GM23248 (cell line): ENCODE measurements at regions not wholly inside any gene's neighbourhood (a gene's known extent, or its start where the extent isn't known, plus 50 kb on each side); places are given as distances from the start of the nearest gene placed in this dataset.

Source experiments
- DNase-seq: peaks from one replicate; pipeline ENCODE4 v3.0.0-alpha.2; 2015
- H2AFZ ChIP-seq: fragments of 200-600 bp; sonication (generic); 2 replicates; pipeline ENCODE4 v1.6.1; 2016; ENCODE audit warnings: antibody characterized with exemption
- H3F3A ChIP-seq: fragments of 200-600 bp; sonication (generic); 2 replicates; pipeline ENCODE4 v1.6.1; 2016; ENCODE audit warnings: mild to moderate bottlenecking, antibody characterized with exemption, mixed run types; ENCODE audit not compliant: insufficient read depth
- H3K27ac ChIP-seq: fragments of 200-600 bp; sonication (generic); 2 replicates; pipeline ENCODE4 v1.5.1; 2016; ENCODE audit warnings: mild to moderate bottlenecking
- H3K27me3 ChIP-seq: fragments of 200-600 bp; sonication (generic); replicated peaks from 2 replicates; pipeline ENCODE4 v1.6.1; 2016; ENCODE audit warnings: mild to moderate bottlenecking; ENCODE audit not compliant: insufficient read depth
- H3K36me3 ChIP-seq: fragments of 200-600 bp; sonication (generic); 2 replicates; pipeline ENCODE4 v1.6.1; 2016; ENCODE audit warnings: low read depth, mild to moderate bottlenecking
- H3K4me1 ChIP-seq: fragments of 200-600 bp; sonication (generic); 2 replicates; pipeline ENCODE4 v1.6.1; 2016; ENCODE audit warnings: mild to moderate bottlenecking; ENCODE audit not compliant: insufficient read depth
- H3K4me2 ChIP-seq: fragments of 200-600 bp; sonication (generic); one replicate; pipeline ENCODE4 v1.6.1; 2016; ENCODE audit warnings: mild to moderate bottlenecking; ENCODE audit not compliant: unreplicated experiment
- H3K4me3 ChIP-seq: fragments of 200-600 bp; sonication (generic); 2 replicates; pipeline ENCODE4 v1.5.1; 2016; ENCODE audit warnings: mild to moderate bottlenecking
- H3K79me2 ChIP-seq: fragments of 200-600 bp; sonication (generic); 2 replicates; pipeline ENCODE4 v1.6.1; 2016; ENCODE audit warnings: mild to moderate bottlenecking; ENCODE audit not compliant: insufficient read depth
- H3K9ac ChIP-seq: fragments of 200-600 bp; sonication (generic); 2 replicates; pipeline ENCODE4 v1.6.1; 2016; ENCODE audit warnings: mild to moderate bottlenecking
- H3K9me2 ChIP-seq: fragments of 200-600 bp; sonication (generic); 2 replicates; pipeline ENCODE4 v1.6.1; 2016; ENCODE audit warnings: mixed run types, mild to moderate bottlenecking, moderate library complexity; ENCODE audit not compliant: insufficient read depth
- H3K9me3 ChIP-seq: fragments of 200-600 bp; sonication (generic); one replicate; pipeline ENCODE4 v1.6.1; 2017; ENCODE audit warnings: low read depth
- H4K20me1 ChIP-seq: fragments of 200-600 bp; sonication (generic); 2 replicates; pipeline ENCODE4 v1.6.0; 2016; ENCODE audit not compliant: insufficient read depth
- EZH2 ChIP-seq: fragments of 200-600 bp; sonication (generic); IDR thresholded peaks from 2 replicates; pipeline ENCODE4 v1.6.1; 2018; ENCODE audit warnings: antibody characterized with exemption, mild to moderate bottlenecking; ENCODE audit not compliant: insufficient read depth, poor library complexity, severe bottlenecking
- EZH2phosphoT487 ChIP-seq: fragments of 200-600 bp; sonication (generic); IDR thresholded peaks from 2 replicates; pipeline ENCODE4 v1.6.1; 2018; ENCODE audit warnings: antibody characterized with exemption, moderate library complexity, mild to moderate bottlenecking, low read depth; ENCODE audit not compliant: insufficient read depth
- WGBS, 2 experiments: methylation state at CpG; one replicate each; pipeline ENCODE4 v1.1.6; 2015 to 2017; ENCODE audit warnings: low lambda C conversion rate in 2 of 2, low coverage in 1 of 2; ENCODE audit errors: missing lambda C conversion rate in 2 of 2; 5-methylcytosine and 5-hydroxymethylcytosine counted together
- in situ Hi-C: fragments of 300-500 bp; cut with MboI; formaldehyde crosslinking; loops from 2 replicates; pipeline ENCODE4 v1.15.0; 2020

- Histone ChIP-seq H3K27me3 (no peaks in the 10 kb centered on the region), H3K4me2 (no peak overlapping the region), H2AFZ (no peak overlapping the region), H3K9me3 (no peaks in the 10 kb centered on the region), H3K9me2 (no peaks in the 10 kb centered on the region), H3K36me3 (no peaks in the 10 kb centered on the region), H3K79me2 (no peaks in the 10 kb centered on the region), H3K4me1 (peaks cover 37% of the 10 kb centered on the region), H3F3A (peaks cover 30% of the 10 kb centered on the region), H3K4me3 (no peak overlapping the region), H4K20me1 (no peaks in the 10 kb centered on the region), H3K9ac (no peak overlapping the region), H3K27ac (no peak overlapping the region)
- WGBS, 2 experiments: 78 to 84% methylated on average over 4 of the region's 4 CpGs
- no peak for TF ChIP-seq EZH2
- TF ChIP-seq EZH2phosphoT487: no peak
- DNase-seq: no peak
- in situ Hi-C loops: no loop called here
Measured at GRCh38 chr7:36036590-36036989, 116.5 kb upstream of the EEPD1 start.

- H3K79me2 ChIP-seq: no peaks in the 10 kb centered on the region
- H2AFZ ChIP-seq: no peak overlapping the region
- peak; percentile 75 for DNase-seq
- H3K9me2 ChIP-seq: no peaks in the 10 kb centered on the region
- peaks cover 31% of the 10 kb centered on the region for H3K4me1 ChIP-seq
- no peak for TF ChIP-seq EZH2phosphoT487
- no peak for TF ChIP-seq EZH2
- H3K4me3 ChIP-seq: no peak overlapping the region
- H4K20me1 ChIP-seq: no peaks in the 10 kb centered on the region
- no peaks in the 10 kb centered on the region for H3K36me3 ChIP-seq
- 57 to 61% methylated on average over 11 of the region's 11 CpGs for WGBS, 2 experiments
- no peak overlapping the region for H3K27ac ChIP-seq
- no peaks in the 10 kb centered on the region for H3K9me3 ChIP-seq
- H3K27me3 ChIP-seq: no peaks in the 10 kb centered on the region
- in situ Hi-C loops: no loop called here
- H3F3A ChIP-seq: peaks cover 24% of the 10 kb centered on the region
- no peak overlapping the region for H3K4me2 ChIP-seq
- no peak overlapping the region for H3K9ac ChIP-seq
Measured at GRCh38 chr7:36037121-36037662, 115.9 kb upstream of the EEPD1 start.

- no peak for DNase-seq
- H3K27ac ChIP-seq: no peak overlapping the region
- 90 to 92% methylated on average over 7 of the region's 7 CpGs for WGBS, 2 experiments
- no peaks in the 10 kb centered on the region for H3K36me3 ChIP-seq
- H3K9me3 ChIP-seq: no peaks in the 10 kb centered on the region
- H3K4me3 ChIP-seq: no peak overlapping the region
- H3K4me1 ChIP-seq: peaks cover 21% of the 10 kb centered on the region
- TF ChIP-seq EZH2: no peak
- TF ChIP-seq EZH2phosphoT487: no peak
- H3K9ac ChIP-seq: no peak overlapping the region
- no peaks in the 10 kb centered on the region for H3K9me2 ChIP-seq
- H2AFZ ChIP-seq: no peak overlapping the region
- no peaks in the 10 kb centered on the region for H3K27me3 ChIP-seq
- H3K4me2 ChIP-seq: no peak overlapping the region
- no peaks in the 10 kb centered on the region for H3K79me2 ChIP-seq
- H3F3A ChIP-seq: peaks cover 14% of the 10 kb centered on the region
- no peaks in the 10 kb centered on the region for H4K20me1 ChIP-seq
- in situ Hi-C loops: no loop called here
Measured at GRCh38 chr7:36038063-36038721, 114.9 kb upstream of the EEPD1 start.

- 0 out of 2 replicates have a peak, but pooled peaks cover 7% of the 10 kb centered on the region for H3F3A ChIP-seq
- no peak overlapping the region for H2AFZ ChIP-seq
- in situ Hi-C loops: no loop called here
- no peaks in the 10 kb centered on the region for H4K20me1 ChIP-seq
- H3K79me2 ChIP-seq: no peaks in the 10 kb centered on the region
- peaks cover 16% of the 10 kb centered on the region for H3K4me1 ChIP-seq
- no peaks in the 10 kb centered on the region for H3K36me3 ChIP-seq
- no peak for DNase-seq
- no peaks in the 10 kb centered on the region for H3K9me2 ChIP-seq
- H3K27me3 ChIP-seq: no peaks in the 10 kb centered on the region
- no peak overlapping the region for H3K27ac ChIP-seq
- H3K9me3 ChIP-seq: no peaks in the 10 kb centered on the region
- TF ChIP-seq EZH2phosphoT487 (no peak), EZH2 (no peak)
- 96 to 97% methylated on average over 11 of the region's 11 CpGs for WGBS, 2 experiments
- no peak overlapping the region for H3K4me2 ChIP-seq
- no peak overlapping the region for H3K9ac ChIP-seq
- no peak overlapping the region for H3K4me3 ChIP-seq
Measured at GRCh38 chr7:36039243-36039642, 113.8 kb upstream of the EEPD1 start.
